Left renal pelvis (tissue), 4 donors: ENCODE measurements at regions not wholly inside any gene's neighbourhood (a gene's known extent, or its start where the extent isn't known, plus 50 kb on each side); places are given as distances from the start of the nearest gene placed in this dataset.
"Not testable (repeated sequence)": the region's sequence is repeated elsewhere in the genome, so short reads cannot be mapped to it uniquely, and the experiment has no call there.

Experiments used
- DNase-seq, 4 donors: peaks; one replicate each; pipeline ENCODE4 v3.0.0-alpha.2; 2013; ENCODE audit warnings: low read depth in 4 of 4, low spot score in 3 of 4

- DNase-seq = no peak
Observed at GRCh38 chr6:85887461-85887860, 244.8 kb upstream of the SYNCRIP start.

- no peak for DNase-seq
Observed at GRCh38 chr6:85868685-85869084, 226.0 kb upstream of the SYNCRIP start.

GRCh38 chr6:85867595-85867994, 224.9 kb upstream of the SYNCRIP start:
- DNase-seq = no peak

- no peak for DNase-seq
Observed at GRCh38 chr6:85866758-85867401, 224.2 kb upstream of the SYNCRIP start.

GRCh38 chr6:85866370-85866730, 223.7 kb upstream of the SYNCRIP start:
- DNase-seq = no peak

GRCh38 chr6:85865420-85866369, 223.0 kb upstream of the SYNCRIP start:
- DNase-seq = peak in 1 of 4 donors; percentile 29

GRCh38 chr6:85864453-85865401, 222.0 kb upstream of the SYNCRIP start:
- no peak for DNase-seq

GRCh38 chr6:85856235-85856634, 213.5 kb upstream of the SYNCRIP start:
- no peak for DNase-seq

GRCh38 chr6:85838351-85839119, 195.8 kb upstream of the SYNCRIP start:
- DNase-seq = not testable (repeated sequence)

GRCh38 chr6:85828973-85829372, 186.3 kb upstream of the SYNCRIP start:
- DNase-seq = no peak

- DNase-seq = no peak
Observed at GRCh38 chr6:85826997-85827396, 184.3 kb upstream of the SYNCRIP start.

GRCh38 chr6:85824329-85824728, 181.6 kb upstream of the SYNCRIP start:
- DNase-seq = no peak

GRCh38 chr6:85810558-85810957, 167.9 kb upstream of the SYNCRIP start:
- no peak for DNase-seq

- no peak for DNase-seq
Observed at GRCh38 chr6:85803721-85804120, 161.0 kb upstream of the SYNCRIP start.

- DNase-seq = no peak
Observed at GRCh38 chr6:85802162-85802561, 159.5 kb upstream of the SYNCRIP start.

- DNase-seq = no peak
Observed at GRCh38 chr6:85798931-85799652, 156.4 kb upstream of the SYNCRIP start.

GRCh38 chr6:85797993-85798392, 155.3 kb upstream of the SYNCRIP start:
- DNase-seq = no peak

- no peak for DNase-seq
Observed at GRCh38 chr6:85795945-85796344, 153.3 kb upstream of the SYNCRIP start.

GRCh38 chr6:85792254-85792653, 149.6 kb upstream of the SYNCRIP start:
- DNase-seq = no peak
